K562 (cell line): ENCODE measurements at regions not wholly inside any gene's neighbourhood (a gene's known extent, or its start where the extent isn't known, plus 50 kb on each side); places are given as distances from the start of the nearest gene placed in this dataset.

Source experiments
- BCOR ChIP-seq: fragments of 450-650 bp; IDR thresholded peaks from 2 replicates; pipeline ENCODE4 v1.6.1; 2016
- E2F6 ChIP-seq, 2 experiments: IDR thresholded peaks; 2 replicates each; pipeline ENCODE4 v1.6.1; 2011; ENCODE audit warnings: borderline replicate concordance in 1 of 2, control low read depth in 1 of 2, low read depth in 1 of 2, low read length in 1 of 2, mild to moderate bottlenecking in 1 of 2, mixed read lengths in 1 of 2, moderate library complexity in 1 of 2; ENCODE audit not compliant: insufficient read depth in 1 of 2, insufficient read length in 1 of 2, poor library complexity in 1 of 2, severe bottlenecking in 1 of 2; ENCODE audit errors: extremely low read depth in 1 of 2
- FOXK1 ChIP-seq: sonication (generic); formaldehyde crosslinking; IDR thresholded peaks from 2 replicates; pipeline ENCODE4 v1.8.0; 2022; ENCODE audit warnings: missing genetic modification reagents, mild to moderate bottlenecking, borderline replicate concordance
- GTF2A2 ChIP-seq: IDR thresholded peaks from 2 replicates; pipeline ENCODE4 v1.6.1; 2016; ENCODE audit warnings: mild to moderate bottlenecking, missing genetic modification characterization, missing compliant biosample characterization
- HDAC1 ChIP-seq, 2 experiments: fragments of 450-650 bp; IDR thresholded peaks; 2 replicates each; pipeline ENCODE4 v1.6.1; 2016 to 2017; ENCODE audit warnings: inconsistent platforms in 1 of 2, mild to moderate bottlenecking in 1 of 2, moderate library complexity in 1 of 2
- HDAC2 ChIP-seq: fragments of 450-650 bp; IDR thresholded peaks from 2 replicates; pipeline ENCODE4 v1.6.1; 2016; ENCODE audit warnings: mild to moderate bottlenecking
- KDM1A ChIP-seq, 2 experiments: fragments of 450-650 bp; IDR thresholded peaks; 2 replicates each; pipeline ENCODE4 v1.6.1; 2016; ENCODE audit warnings: mild to moderate bottlenecking in 2 of 2
- MEIS2 ChIP-seq: fragments of 450-650 bp; IDR thresholded peaks from 2 replicates; pipeline ENCODE4 v1.6.1; 2014; ENCODE audit warnings: mild to moderate bottlenecking; ENCODE audit not compliant: partially characterized antibody
- NEUROD1 ChIP-seq: fragments of 150-350 bp; IDR thresholded peaks from 2 replicates; pipeline ENCODE4 v1.6.1; 2014; ENCODE audit warnings: borderline replicate concordance, low read length, low read depth; ENCODE audit not compliant: partially characterized antibody
- NFIX ChIP-seq: fragments of 250-450 bp; sonication (Bioruptor Pico); IDR thresholded peaks from 2 replicates; pipeline ENCODE4 v1.4.0; 2020; ENCODE audit warnings: low read depth, mild to moderate bottlenecking, moderate library complexity
- RBM14 ChIP-seq: fragments of 200-400 bp; formaldehyde crosslinking; IDR thresholded peaks from 2 replicates; pipeline ENCODE4 v1.6.1; 2018; ENCODE audit warnings: low read depth, mild to moderate bottlenecking, low read length, moderate library complexity, borderline replicate concordance; ENCODE audit not compliant: insufficient read depth
- RNF219 ChIP-seq: fragments of 250-450 bp; sonication (Bioruptor Pico); IDR thresholded peaks from 2 replicates; pipeline ENCODE4 v1.5.0; 2022; ENCODE audit warnings: mild to moderate bottlenecking
- SMARCA4 ChIP-seq: fragments of 450-650 bp; IDR thresholded peaks from 2 replicates; pipeline ENCODE4 v1.6.1; 2016
- ZNF318 ChIP-seq, 2 experiments: fragments of 450-650 bp; IDR thresholded peaks; 2 replicates each; pipeline ENCODE4 v1.6.1; 2016; ENCODE audit warnings: mild to moderate bottlenecking in 2 of 2, borderline replicate concordance in 1 of 2, low read depth in 1 of 2, moderate library complexity in 1 of 2
- ZNF830 ChIP-seq: fragments of 250-450 bp; sonication (Bioruptor Pico); IDR thresholded peaks from 2 replicates; pipeline ENCODE4 v1.5.0; 2021; ENCODE audit warnings: mild to moderate bottlenecking
- ZZZ3 ChIP-seq: fragments of 450-650 bp; IDR thresholded peaks from 2 replicates; pipeline ENCODE4 v1.6.1; 2016; ENCODE audit warnings: antibody characterized with exemption, mild to moderate bottlenecking, moderate library complexity

- TF ChIP-seq GTF2A2 (tag) (no peak), SMARCA4 (peak; percentile 74), ZNF830 (no peak), MEIS2 (peak; percentile 54), ZZZ3 (no peak), FOXK1 (no peak), BCOR (0 out of 2 replicates have a peak, but pooled peaks have one; percentile 24), HDAC2 (peak; percentile 88), RNF219 (no peak), E2F6 (IDR thresholded peaks at IDR 0.05; ENCODE audit: borderline replicate concordance in 1 of 2, extremely low read depth in 1 of 2, insufficient read depth in 1 of 2, insufficient read length in 1 of 2, low read depth in 1 of 2, low read length in 1 of 2, poor library complexity in 1 of 2, severe bottlenecking in 1 of 2) (no peak), HDAC1 (IDR thresholded peaks at IDR 0.05) (peak in 1 of 2 experiments; percentile 60; a peak in 1 of 4 replicates), NFIX (no peak), NEUROD1 (peak; percentile 3), ZNF318 (IDR thresholded peaks at IDR 0.05; ENCODE audit: borderline replicate concordance in 1 of 2, low read depth in 1 of 2) (no peak), KDM1A (IDR thresholded peaks at IDR 0.05) (peak; percentile 94), RBM14 (no peak)
These were observed 76.6 kb upstream of the OSBPL8 start (continued) for GRCh38 chr12:76636121-76636692.
